ENCODE measurements at regions not wholly inside any gene's neighbourhood (a gene's known extent, or its start where the extent isn't known, plus 50 kb on each side); places are given as distances from the start of the nearest gene placed in this dataset.

DNA sequence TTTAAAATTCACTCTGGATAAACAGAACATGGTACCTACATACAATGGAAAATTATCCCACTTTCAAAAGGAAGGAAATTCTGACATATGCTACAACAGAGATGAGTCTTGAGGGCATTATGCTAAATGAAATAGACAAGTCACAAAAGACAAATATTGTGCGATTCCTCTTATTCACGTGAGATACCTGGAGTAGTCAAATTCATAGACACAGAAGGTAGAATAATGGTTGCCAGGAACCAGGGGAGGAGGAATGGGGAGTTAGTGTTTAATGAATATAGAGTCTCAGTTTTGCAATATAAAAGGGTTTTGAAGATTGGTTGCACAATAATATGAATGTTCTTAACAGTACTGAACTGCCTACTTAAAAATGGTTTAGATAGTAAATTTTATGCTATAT is 69.8 kb upstream of the WAC start:
- TF ChIP-seq, protein P1, sequence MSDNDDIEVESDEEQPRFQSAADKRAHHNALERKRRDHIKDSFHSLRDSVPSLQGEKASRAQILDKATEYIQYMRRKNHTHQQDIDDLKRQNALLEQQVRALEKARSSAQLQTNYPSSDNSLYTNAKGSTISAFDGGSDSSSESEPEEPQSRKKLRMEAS (IDR thresholded peaks at IDR 0.05) = no peak
- TF ChIP-seq NFIC (IDR thresholded peaks at IDR 0.05) (no peak), TAF1 (IDR thresholded peaks at IDR 0.05; ENCODE audit: low read depth) (no peak), CEBPB (IDR thresholded peaks at IDR 0.05) (no peak), TEAD4 (IDR thresholded peaks at IDR 0.05) (no peak), EP300 (IDR thresholded peaks at IDR 0.05; ENCODE audit: borderline replicate concordance) (no peak), ZBTB7A (IDR thresholded peaks at IDR 0.05; ENCODE audit: low read depth) (no peak), YY1 (IDR thresholded peaks at IDR 0.05; ENCODE audit: low read depth) (no peak), EGR1 (IDR thresholded peaks at IDR 0.05) (no peak)
- TF ChIP-seq, protein P2, sequence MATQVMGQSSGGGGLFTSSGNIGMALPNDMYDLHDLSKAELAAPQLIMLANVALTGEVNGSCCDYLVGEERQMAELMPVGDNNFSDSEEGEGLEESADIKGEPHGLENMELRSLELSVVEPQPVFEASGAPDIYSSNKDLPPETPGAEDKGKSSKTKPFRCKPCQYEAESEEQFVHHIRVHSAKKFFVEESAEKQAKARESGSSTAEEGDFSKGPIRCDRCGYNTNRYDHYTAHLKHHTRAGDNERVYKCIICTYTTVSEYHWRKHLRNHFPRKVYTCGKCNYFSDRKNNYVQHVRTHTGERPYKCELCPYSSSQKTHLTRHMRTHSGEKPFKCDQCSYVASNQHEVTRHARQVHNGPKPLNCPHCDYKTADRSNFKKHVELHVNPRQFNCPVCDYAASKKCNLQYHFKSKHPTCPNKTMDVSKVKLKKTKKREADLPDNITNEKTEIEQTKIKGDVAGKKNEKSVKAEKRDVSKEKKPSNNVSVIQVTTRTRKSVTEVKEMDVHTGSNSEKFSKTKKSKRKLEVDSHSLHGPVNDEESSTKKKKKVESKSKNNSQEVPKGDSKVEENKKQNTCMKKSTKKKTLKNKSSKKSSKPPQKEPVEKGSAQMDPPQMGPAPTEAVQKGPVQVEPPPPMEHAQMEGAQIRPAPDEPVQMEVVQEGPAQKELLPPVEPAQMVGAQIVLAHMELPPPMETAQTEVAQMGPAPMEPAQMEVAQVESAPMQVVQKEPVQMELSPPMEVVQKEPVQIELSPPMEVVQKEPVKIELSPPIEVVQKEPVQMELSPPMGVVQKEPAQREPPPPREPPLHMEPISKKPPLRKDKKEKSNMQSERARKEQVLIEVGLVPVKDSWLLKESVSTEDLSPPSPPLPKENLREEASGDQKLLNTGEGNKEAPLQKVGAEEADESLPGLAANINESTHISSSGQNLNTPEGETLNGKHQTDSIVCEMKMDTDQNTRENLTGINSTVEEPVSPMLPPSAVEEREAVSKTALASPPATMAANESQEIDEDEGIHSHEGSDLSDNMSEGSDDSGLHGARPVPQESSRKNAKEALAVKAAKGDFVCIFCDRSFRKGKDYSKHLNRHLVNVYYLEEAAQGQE (IDR thresholded peaks at IDR 0.05; ENCODE audit: low read depth) = no peak

All from Ishikawa (cell line).